GM18507 (cell line): ENCODE measurements at regions not wholly inside any gene's neighbourhood (a gene's known extent, or its start where the extent isn't known, plus 50 kb on each side); places are given as distances from the start of the nearest gene placed in this dataset.
"Not testable (repeated sequence)": the region's sequence is repeated elsewhere in the genome, so short reads cannot be mapped to it uniquely, and the experiment has no call there.

Experiments used
- DNase-seq: peaks from one replicate; pipeline ENCODE4 v3.0.0; 2011; ENCODE audit warnings: low read depth; ENCODE audit not compliant: insufficient read length; ENCODE audit errors: extremely low spot score
- FAIRE-seq: peaks from 2 replicates; lab custom pipeline; 2011; peaks lifted over from hg19 to GRCh38; lab: Jason Lieb, UNC

GRCh38 chr14:105760691-105761344, 234.4 kb downstream of the TMEM121 start:
- FAIRE-seq (no peak), DNase-seq (no peak)

DNA sequence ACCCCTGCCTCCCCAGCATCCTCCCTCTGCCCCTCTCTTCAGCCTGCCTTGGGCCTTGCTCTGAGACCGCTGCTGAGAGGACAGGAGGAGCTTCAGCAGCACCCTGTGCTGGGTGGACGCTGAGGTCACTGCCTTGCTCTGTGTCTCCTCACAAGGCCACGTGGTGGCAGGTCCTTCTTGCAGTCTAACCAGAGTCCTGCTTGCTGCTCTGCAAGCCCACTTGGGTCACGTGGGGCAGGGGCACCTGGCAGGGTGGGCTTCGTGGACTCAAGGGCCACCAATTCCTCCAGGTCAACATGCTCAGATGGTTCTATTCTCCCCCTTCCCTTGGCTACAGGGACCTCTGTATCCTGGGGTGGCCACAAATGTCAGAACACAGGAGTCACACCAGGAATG, 235.0 kb downstream of the TMEM121 start:
- not testable (repeated sequence) for FAIRE-seq

DNA sequence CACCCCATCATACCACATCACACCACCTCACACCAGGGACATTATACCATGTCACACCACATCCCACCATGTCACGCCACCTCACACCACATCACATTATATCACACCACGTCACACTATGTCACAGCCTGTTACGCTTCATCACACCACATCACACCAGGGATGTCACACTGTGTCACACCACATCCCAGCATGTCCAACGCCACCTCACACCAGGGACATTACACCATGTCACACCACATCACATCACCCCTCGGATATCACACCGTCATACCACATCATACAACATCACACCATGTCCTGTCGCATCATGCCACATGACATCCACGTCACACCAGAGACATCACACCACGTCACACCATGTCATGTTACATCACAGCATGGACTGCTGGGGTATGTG, 235.5 kb downstream of the TMEM121 start:
- FAIRE-seq: no peak

More for the DNA sequence above, 235.0 kb downstream of the TMEM121 start:
- DNase-seq: not testable (repeated sequence)

GRCh38 chr14:105762262-105762661, 235.9 kb downstream of the TMEM121 start:
- FAIRE-seq, DNase-seq: not testable (repeated sequence)

More for the DNA sequence above, 235.5 kb downstream of the TMEM121 start:
- DNase-seq: no peak

GRCh38 chr14:105764254-105764901, 238.0 kb downstream of the TMEM121 start:
- DNase-seq, FAIRE-seq: not testable (repeated sequence)

DNA sequence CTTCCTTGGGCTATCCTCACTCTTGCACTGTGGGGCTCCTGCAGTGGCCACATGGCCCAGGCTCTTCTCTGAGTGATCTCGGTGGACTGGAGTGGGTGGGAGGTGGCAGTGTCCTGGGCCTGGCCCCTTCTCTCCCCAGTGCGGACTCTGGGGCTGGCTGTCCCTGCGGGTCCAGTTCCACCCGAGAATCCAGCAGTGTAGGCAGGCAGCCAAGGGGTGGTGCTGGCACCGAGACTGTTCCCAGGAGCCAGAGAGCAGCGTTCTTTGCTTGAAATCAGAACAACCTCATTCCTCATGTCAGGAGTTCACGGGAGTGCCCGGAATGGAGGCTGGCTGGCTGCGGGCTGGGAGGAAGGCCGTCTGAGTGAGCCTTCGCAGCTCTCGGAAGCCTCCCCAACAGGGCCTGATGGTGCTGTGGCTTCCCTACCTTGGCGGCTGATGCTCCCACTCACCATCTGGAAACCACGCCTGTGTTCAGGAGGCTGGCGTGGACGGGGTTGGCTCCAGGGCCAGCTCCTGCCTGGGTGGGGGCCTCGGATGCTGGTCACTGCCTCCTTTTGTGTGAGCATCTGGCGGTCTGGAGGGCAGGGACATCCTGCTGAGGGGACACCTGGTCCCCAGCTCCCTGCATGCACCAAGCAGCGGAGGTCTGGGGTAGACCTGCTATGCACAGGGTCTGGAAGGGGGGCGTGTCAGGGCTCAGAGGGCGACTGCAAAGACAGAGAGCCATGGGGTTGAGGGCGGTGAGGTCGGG, 238.9 kb downstream of the TMEM121 start:
- not testable (repeated sequence) for DNase-seq, FAIRE-seq

DNA sequence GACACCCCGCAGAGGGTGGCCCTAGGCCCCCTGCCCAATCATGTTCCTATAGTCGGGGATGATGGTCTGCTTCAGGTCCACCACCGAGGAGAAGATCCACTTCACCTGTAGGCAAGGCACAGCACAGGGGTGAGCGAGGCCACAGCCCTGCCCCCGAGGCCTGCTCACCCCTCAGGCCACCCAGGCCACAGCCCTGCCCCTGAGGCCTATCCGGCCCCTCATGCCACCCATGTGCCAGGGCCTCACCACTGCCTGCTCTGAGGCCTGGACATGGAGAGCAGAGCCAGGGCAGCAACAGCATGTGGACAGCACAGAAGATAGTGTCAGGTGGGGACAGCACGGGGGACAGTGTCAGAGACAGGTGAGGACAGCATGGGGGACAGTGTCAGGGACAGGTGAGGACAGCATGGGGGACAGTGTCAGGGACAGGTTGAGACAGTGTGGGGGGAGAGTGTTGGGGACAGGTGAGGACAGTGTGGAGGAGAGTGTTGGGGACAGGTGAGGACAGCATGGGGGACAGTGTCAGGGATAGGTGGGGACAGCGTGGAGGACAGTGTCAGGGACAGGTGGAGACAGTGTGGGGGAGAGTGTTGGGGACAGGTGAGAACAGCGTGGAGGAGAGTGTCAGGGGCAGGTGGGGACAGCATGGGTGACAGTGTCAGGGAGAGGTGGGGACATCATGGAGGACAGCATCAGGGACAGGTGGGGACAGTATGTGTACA, 239.7 kb downstream of the TMEM121 start:
- FAIRE-seq (no peak), DNase-seq (no peak)

GRCh38 chr14:105767315-105767714, 240.9 kb downstream of the TMEM121 start:
- FAIRE-seq (no peak), DNase-seq (no peak)

GRCh38 chr14:105768039-105768438, 241.7 kb downstream of the TMEM121 start:
- DNase-seq, FAIRE-seq: not testable (repeated sequence)

DNA sequence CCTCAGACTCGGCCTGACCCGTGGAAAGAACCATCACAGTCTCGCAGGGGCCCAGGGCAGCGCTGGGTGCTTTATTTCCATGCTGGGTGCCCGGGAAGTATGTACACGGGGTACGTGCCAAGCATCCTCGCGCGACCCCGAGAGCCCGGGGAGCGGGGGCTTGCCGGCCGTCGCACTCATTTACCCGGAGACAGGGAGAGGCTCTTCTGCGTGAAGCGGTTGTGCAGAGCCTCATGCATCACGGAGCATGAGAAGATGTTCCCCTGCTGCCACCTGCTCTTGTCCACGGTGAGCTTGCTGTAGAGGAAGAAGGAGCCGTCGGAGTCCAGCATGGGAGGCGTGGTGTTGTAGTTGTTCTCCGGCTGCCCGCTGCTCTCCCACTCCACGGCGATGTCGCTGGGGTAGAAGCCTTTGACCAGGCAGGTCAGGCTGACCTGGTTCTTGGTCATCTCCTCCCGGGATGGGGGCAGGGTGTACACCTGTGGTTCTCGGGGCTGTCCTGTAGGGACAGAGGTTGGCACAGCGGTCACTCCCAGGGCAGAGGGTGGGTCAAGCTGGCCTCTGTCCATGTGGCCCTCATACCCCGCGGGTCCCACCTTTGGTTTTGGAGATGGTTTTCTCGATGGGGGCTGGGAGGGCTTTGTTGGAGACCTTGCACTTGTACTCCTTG, 242.8 kb downstream of the TMEM121 start:
- not testable (repeated sequence) for FAIRE-seq

GRCh38 chr14:105770619-105771216, 244.3 kb downstream of the TMEM121 start:
- DNase-seq, FAIRE-seq: not testable (repeated sequence)

More for the DNA sequence above, 242.8 kb downstream of the TMEM121 start:
- not testable (repeated sequence) for DNase-seq

DNA sequence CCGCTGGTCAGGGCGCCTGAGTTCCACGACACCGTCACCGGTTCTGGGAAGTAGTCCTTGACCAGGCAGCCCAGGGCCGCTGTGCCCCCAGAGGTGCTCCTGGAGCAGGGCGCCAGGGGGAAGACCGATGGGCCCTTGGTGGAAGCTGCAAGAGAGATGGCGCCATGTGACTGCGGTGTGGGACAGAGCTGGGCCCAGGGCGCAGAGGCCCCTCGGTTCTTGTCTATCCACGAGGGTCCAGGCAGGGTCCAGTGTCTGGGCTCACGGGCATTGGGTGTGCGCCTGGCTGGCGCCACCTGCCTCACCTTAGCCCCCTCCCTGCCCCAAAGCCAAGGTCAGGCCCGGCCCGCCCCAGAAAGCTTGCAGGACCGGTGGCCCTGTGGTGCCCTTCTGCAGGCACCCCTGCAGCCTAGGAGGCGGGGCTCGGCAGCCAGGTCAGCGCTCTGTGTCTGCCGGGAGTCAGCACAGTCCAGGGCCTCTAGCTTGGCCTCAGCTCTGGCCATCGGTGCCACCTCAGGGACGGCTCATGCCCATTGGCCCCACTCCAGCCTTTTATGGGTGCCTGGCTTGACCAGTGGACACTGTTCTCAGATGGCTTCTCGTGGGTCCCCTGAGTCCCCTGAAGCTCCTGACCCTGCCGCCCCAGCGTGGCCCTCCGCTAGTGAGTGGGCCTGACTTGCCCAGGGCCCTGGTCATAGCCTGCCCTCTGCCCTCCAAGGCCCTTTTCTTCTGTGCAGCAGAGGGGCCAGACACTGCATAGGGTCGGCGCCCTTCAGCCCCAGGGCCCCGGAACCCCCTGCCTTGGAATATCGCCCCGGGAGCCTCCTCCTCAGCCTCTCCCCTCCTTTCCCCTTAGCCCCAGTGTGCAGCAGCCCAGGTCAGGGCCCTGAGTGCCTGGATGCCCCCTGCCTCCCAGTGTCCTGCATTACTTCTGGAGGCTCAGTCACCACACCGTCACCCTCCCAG, 245.2 kb downstream of the TMEM121 start:
- DNase-seq, FAIRE-seq: not testable (repeated sequence)

DNA sequence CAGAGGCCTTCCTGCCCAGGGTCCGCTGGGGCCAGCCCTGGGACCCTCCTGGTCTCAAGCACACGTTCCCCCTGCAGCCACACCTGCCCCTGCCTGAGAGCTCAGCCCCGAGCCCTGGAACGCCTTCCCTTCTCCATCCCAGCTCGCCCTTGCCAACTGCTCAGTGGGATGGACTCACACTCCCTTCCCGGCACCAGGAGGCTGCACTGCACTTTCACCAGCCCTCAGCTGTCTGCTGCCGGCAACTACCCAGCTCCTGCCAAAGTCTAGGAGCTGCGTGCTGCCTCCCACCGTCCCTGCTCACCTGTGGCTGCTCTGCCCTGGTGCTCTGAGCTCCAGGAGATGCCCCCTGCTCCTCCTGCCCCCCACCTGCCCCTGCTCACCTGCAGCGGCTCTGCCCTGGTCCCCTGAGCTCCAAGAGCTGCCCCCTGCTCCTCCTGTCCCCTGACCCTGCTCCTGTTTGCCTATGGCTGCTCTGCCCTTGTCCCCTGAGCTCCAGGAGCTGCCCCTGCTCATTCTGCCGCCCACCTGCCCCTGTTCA, 246.4 kb downstream of the TMEM121 start:
- not testable (repeated sequence) for DNase-seq, FAIRE-seq

- DNase-seq: no peak
- FAIRE-seq: no peak
These were observed 247.2 kb downstream of the TMEM121 start for GRCh38 chr14:105773584-105773983.

GRCh38 chr14:105774001-105774400, 247.6 kb downstream of the TMEM121 start:
- FAIRE-seq (no peak), DNase-seq (no peak)

- FAIRE-seq, DNase-seq: not testable (repeated sequence)
These were observed 248.4 kb downstream of the TMEM121 start for GRCh38 chr14:105774585-105775348.
